Inflammatory macrophage (primary cell): ENCODE measurements at regions not wholly inside any gene's neighbourhood (a gene's known extent, or its start where the extent isn't known, plus 50 kb on each side); places are given as distances from the start of the nearest gene placed in this dataset.
"Not testable (repeated sequence)": the region's sequence is repeated elsewhere in the genome, so short reads cannot be mapped to it uniquely, and the experiment has no call there.

Experiments
- DNase-seq, 2 donors: peaks; one replicate each; pipeline ENCODE4 v3.0.0-alpha.2; 2020 to 2022

GRCh38 chr17:20387549-20387948 is 79.8 kb downstream of the LGALS9B start:
- not testable (repeated sequence) for DNase-seq

GRCh38 chr17:20381358-20382300 is 85.7 kb downstream of the LGALS9B start:
- peak; percentile 46 to 50 for DNase-seq

- not testable (repeated sequence) for DNase-seq
Measured at GRCh38 chr17:20380625-20381024, 86.7 kb downstream of the LGALS9B start.

- DNase-seq, result not testable (repeated sequence)
Measured at GRCh38 chr17:20379251-20379650, 88.1 kb downstream of the LGALS9B start.

GRCh38 chr17:20376642-20377041 is 90.7 kb downstream of the LGALS9B start:
- DNase-seq, result not testable (repeated sequence)

GRCh38 chr17:20375745-20376144 is 91.6 kb downstream of the LGALS9B start:
- not testable (repeated sequence) for DNase-seq
